ENCODE measurements at regions not wholly inside any gene's neighbourhood (a gene's known extent, or its start where the extent isn't known, plus 50 kb on each side); places are given as distances from the start of the nearest gene placed in this dataset.

DNA sequence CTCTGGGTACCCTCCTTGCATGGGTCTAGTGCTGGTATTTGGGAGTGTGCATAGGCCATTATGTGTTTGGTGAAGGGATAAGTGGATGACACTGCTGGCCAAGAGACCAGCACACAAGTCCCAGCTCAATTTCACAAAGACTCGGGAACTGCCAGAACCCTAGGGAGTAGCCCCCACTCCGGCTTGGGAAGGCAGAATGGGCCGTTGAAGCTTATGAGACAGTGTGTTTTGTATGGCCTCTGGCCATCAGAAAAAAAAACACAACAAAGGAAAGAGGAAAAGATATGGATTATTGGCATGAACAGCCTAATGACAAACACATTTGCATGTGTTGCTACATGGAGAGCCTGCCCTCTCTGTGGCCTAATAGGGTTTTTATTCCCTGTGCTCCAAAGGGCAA lies 144.2 kb downstream of the TTC32 start:
- H3K27me3 ChIP-seq (ENCODE audit: control insufficient read depth, insufficient read depth, low read length): no peaks in the 10 kb centered on the region
- H3K4me1 ChIP-seq (ENCODE audit: control insufficient read depth, insufficient read depth, low read length): no peaks in the 10 kb centered on the region
- H3K9ac ChIP-seq (ENCODE audit: low read depth, low read length): no peak overlapping the region
- no peak overlapping the region for H3K4me2 ChIP-seq (ENCODE audit: low read length)
- no peaks in the 10 kb centered on the region for H3K9me3 ChIP-seq (replicated peaks; ENCODE audit: low read length)
- no peaks in the 10 kb centered on the region for H3K36me3 ChIP-seq (ENCODE audit: insufficient read depth, low read length)
- no peak overlapping the region for H3K4me3 ChIP-seq (ENCODE audit: low read length)

GRCh38 chr2:19754907-19755306 lies 146.9 kb downstream of the TTC32 start:
- no peak overlapping the region for H3K4me3 ChIP-seq (ENCODE audit: low read length)
- no peaks in the 10 kb centered on the region for H3K4me1 ChIP-seq (ENCODE audit: control insufficient read depth, insufficient read depth, low read length)
- no peak overlapping the region for H3K4me2 ChIP-seq (ENCODE audit: low read length)
- H3K9me3 ChIP-seq (replicated peaks; ENCODE audit: low read length): no peaks in the 10 kb centered on the region
- no peaks in the 10 kb centered on the region for H3K36me3 ChIP-seq (ENCODE audit: insufficient read depth, low read length)
- H3K9ac ChIP-seq (ENCODE audit: low read depth, low read length): no peak overlapping the region
- H3K27me3 ChIP-seq (ENCODE audit: control insufficient read depth, insufficient read depth, low read length): peaks cover 6% of the 10 kb centered on the region

GRCh38 chr2:19753818-19754217 lies 148.0 kb downstream of the TTC32 start:
- Histone ChIP-seq H3K36me3 (ENCODE audit: insufficient read depth, low read length) (no peaks in the 10 kb centered on the region), H3K27me3 (ENCODE audit: control insufficient read depth, insufficient read depth, low read length) (peaks cover 6% of the 10 kb centered on the region), H3K4me3 (ENCODE audit: low read length) (no peak overlapping the region), H3K9me3 (replicated peaks; ENCODE audit: low read length) (no peaks in the 10 kb centered on the region), H3K9ac (ENCODE audit: low read depth, low read length) (no peak overlapping the region), H3K4me1 (ENCODE audit: control insufficient read depth, insufficient read depth, low read length) (no peaks in the 10 kb centered on the region), H3K4me2 (ENCODE audit: low read length) (no peak overlapping the region)

GRCh38 chr2:19753314-19753713 lies 148.5 kb downstream of the TTC32 start:
- Histone ChIP-seq H3K27me3 (ENCODE audit: control insufficient read depth, insufficient read depth, low read length) (peaks cover 6% of the 10 kb centered on the region), H3K4me3 (ENCODE audit: low read length) (no peak overlapping the region), H3K4me2 (ENCODE audit: low read length) (no peak overlapping the region), H3K9ac (ENCODE audit: low read depth, low read length) (no peak overlapping the region), H3K4me1 (ENCODE audit: control insufficient read depth, insufficient read depth, low read length) (no peaks in the 10 kb centered on the region), H3K36me3 (ENCODE audit: insufficient read depth, low read length) (no peaks in the 10 kb centered on the region), H3K9me3 (replicated peaks; ENCODE audit: low read length) (no peaks in the 10 kb centered on the region)

DNA sequence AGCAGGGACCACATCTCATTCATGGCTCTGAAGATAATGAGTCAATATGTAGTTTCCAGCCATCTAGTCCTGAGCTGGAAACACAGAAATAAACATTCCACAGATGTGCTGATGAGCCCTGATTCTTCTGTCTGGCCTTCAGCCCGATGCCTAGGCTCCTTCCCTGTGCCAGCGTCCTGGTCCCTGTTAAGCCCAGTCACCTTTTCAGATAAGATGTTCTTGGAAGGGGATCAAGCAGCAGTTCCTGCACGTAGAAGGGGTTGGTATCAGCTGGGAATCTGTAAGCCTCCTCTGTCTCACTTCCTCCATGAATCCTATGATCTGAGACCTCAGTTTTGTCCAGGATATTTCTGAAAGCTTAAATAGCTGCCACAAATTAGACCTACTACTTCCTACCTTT lies 149.3 kb downstream of the TTC32 start:
- H3K4me3 ChIP-seq (ENCODE audit: low read length): no peak overlapping the region
- peaks cover 1% of the 10 kb centered on the region for H3K4me1 ChIP-seq (ENCODE audit: control insufficient read depth, insufficient read depth, low read length)
- H3K9ac ChIP-seq (ENCODE audit: low read depth, low read length): no peak overlapping the region
- no peaks in the 10 kb centered on the region for H3K36me3 ChIP-seq (ENCODE audit: insufficient read depth, low read length)
- no peak overlapping the region for H3K4me2 ChIP-seq (ENCODE audit: low read length)
- H3K27me3 ChIP-seq (ENCODE audit: control insufficient read depth, insufficient read depth, low read length): peaks cover 6% of the 10 kb centered on the region
- H3K9me3 ChIP-seq (replicated peaks; ENCODE audit: low read length): no peaks in the 10 kb centered on the region

DNA sequence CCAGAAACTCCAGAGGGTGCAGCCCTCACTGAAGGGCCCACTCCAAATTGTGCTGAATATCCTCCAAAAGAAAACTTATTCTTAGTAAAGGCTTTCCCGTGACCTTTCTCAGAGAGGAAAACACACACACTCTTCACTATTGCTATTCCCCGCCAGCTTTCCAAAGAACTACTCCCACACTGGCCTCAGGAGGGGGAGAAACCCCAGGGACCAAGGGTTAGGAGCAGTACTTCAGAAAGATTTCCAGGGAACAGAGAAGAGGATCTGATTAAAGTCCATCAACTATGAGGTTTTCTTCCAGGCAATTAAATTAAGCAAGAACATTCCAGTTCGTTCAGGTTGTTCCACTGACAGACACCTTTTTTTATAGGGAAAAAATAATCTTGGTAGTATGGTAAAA lies 150.2 kb downstream of the TTC32 start:
- H3K4me1 ChIP-seq (ENCODE audit: control insufficient read depth, insufficient read depth, low read length): peaks cover 6% of the 10 kb centered on the region
- H3K9ac ChIP-seq (ENCODE audit: low read depth, low read length): no peak overlapping the region
- H3K4me3 ChIP-seq (ENCODE audit: low read length): no peak overlapping the region
- peaks cover 6% of the 10 kb centered on the region for H3K27me3 ChIP-seq (ENCODE audit: control insufficient read depth, insufficient read depth, low read length)
- no peaks in the 10 kb centered on the region for H3K9me3 ChIP-seq (replicated peaks; ENCODE audit: low read length)
- H3K4me2 ChIP-seq (ENCODE audit: low read length): no peak overlapping the region
- H3K36me3 ChIP-seq (ENCODE audit: insufficient read depth, low read length): no peaks in the 10 kb centered on the region

GRCh38 chr2:19750136-19750535 lies 151.6 kb downstream of the TTC32 start:
- Histone ChIP-seq H3K9me3 (replicated peaks; ENCODE audit: low read length) (no peaks in the 10 kb centered on the region), H3K36me3 (ENCODE audit: insufficient read depth, low read length) (no peaks in the 10 kb centered on the region), H3K9ac (ENCODE audit: low read depth, low read length) (no peak overlapping the region), H3K4me3 (ENCODE audit: low read length) (no peak overlapping the region), H3K4me1 (ENCODE audit: control insufficient read depth, insufficient read depth, low read length) (peaks cover 6% of the 10 kb centered on the region), H3K27me3 (ENCODE audit: control insufficient read depth, insufficient read depth, low read length) (peaks cover 6% of the 10 kb centered on the region), H3K4me2 (ENCODE audit: low read length) (no peak overlapping the region)

GRCh38 chr2:19749507-19749836 lies 152.3 kb downstream of the TTC32 start:
- Histone ChIP-seq H3K4me2 (ENCODE audit: low read length) (no peak overlapping the region), H3K4me3 (ENCODE audit: low read length) (no peak overlapping the region), H3K9ac (ENCODE audit: low read depth, low read length) (no peak overlapping the region), H3K4me1 (ENCODE audit: control insufficient read depth, insufficient read depth, low read length) (peaks cover 6% of the 10 kb centered on the region), H3K36me3 (ENCODE audit: insufficient read depth, low read length) (no peaks in the 10 kb centered on the region), H3K27me3 (ENCODE audit: control insufficient read depth, insufficient read depth, low read length) (peaks cover 6% of the 10 kb centered on the region), H3K9me3 (replicated peaks; ENCODE audit: low read length) (no peaks in the 10 kb centered on the region)

DNA sequence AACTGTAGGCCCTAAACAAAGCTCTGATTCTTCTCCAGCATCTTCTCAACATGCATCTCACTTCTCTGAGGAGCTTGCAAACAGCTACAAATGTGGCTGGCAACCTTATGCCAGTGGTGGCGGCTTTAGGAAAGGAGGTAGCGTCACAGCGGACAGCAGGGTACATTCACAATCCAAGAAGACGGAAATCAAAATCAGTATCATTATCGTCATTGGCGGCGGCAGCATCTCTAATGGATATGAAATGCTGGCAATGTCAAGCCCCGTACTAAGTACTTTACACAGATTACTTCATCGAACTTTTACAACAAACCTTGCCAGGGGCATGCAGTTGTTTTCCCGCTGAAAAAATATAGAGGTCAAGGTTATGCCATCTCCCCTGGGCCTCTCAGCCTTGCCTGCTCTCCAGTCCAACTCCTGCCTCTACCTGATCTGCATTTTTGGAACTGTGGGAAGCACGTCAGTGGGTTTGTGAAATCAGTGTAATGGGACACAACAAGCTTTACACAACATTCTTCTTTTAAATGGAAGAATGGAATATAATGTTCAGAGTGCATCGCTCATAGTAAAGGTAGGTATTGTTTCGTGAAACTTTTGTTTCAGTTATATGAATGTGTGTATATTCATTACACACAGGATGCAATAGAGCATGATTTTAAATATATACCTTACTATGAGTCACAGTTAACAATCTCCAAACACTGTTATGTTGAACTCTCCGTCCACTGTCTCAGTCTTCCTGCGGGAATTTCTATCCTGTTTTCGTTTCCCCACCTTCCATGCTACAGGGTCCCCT lies 152.9 kb downstream of the TTC32 start:
- Histone ChIP-seq H3K27me3 (ENCODE audit: control insufficient read depth, insufficient read depth, low read length) (peaks cover 6% of the 10 kb centered on the region), H3K4me1 (ENCODE audit: control insufficient read depth, insufficient read depth, low read length) (peaks cover 6% of the 10 kb centered on the region), H3K4me2 (ENCODE audit: low read length) (no peak overlapping the region), H3K9me3 (replicated peaks; ENCODE audit: low read length) (no peaks in the 10 kb centered on the region), H3K9ac (ENCODE audit: low read depth, low read length) (no peak overlapping the region), H3K36me3 (ENCODE audit: insufficient read depth, low read length) (no peaks in the 10 kb centered on the region), H3K4me3 (ENCODE audit: low read length) (no peak overlapping the region)

DNA sequence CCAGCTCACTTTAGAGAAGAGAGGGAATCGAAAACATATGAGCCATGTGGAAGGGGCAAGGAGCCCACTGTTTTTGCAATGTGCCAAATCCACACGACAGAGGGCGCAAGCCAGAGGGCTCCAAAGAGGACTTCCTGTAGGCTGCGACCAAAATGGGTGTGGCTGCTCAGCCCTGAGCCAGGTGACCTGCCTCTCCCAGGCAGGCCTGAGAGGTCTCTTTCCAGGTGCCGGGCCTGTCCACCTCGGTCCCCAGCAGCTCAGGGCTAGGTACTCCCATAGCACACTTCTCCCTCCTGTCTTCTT lies 153.8 kb downstream of the TTC32 start:
- Histone ChIP-seq H3K4me2 (ENCODE audit: low read length) (no peak overlapping the region), H3K27me3 (ENCODE audit: control insufficient read depth, insufficient read depth, low read length) (peaks cover 6% of the 10 kb centered on the region), H3K9me3 (replicated peaks; ENCODE audit: low read length) (no peaks in the 10 kb centered on the region), H3K36me3 (ENCODE audit: insufficient read depth, low read length) (no peaks in the 10 kb centered on the region), H3K9ac (ENCODE audit: low read depth, low read length) (no peak overlapping the region), H3K4me1 (ENCODE audit: control insufficient read depth, insufficient read depth, low read length) (peaks cover 6% of the 10 kb centered on the region), H3K4me3 (ENCODE audit: low read length) (no peak overlapping the region)

- Histone ChIP-seq H3K9ac (ENCODE audit: low read depth, low read length) (no peak overlapping the region), H3K9me3 (replicated peaks; ENCODE audit: low read length) (no peaks in the 10 kb centered on the region), H3K36me3 (ENCODE audit: insufficient read depth, low read length) (no peaks in the 10 kb centered on the region), H3K27me3 (ENCODE audit: control insufficient read depth, insufficient read depth, low read length) (peaks cover 6% of the 10 kb centered on the region), H3K4me2 (ENCODE audit: low read length) (no peak overlapping the region), H3K4me1 (ENCODE audit: control insufficient read depth, insufficient read depth, low read length) (peaks cover 6% of the 10 kb centered on the region), H3K4me3 (ENCODE audit: low read length) (no peak overlapping the region)
These were observed 154.3 kb downstream of the TTC32 start for GRCh38 chr2:19747310-19748072.

Measured in skeletal muscle satellite cell (primary cell).